ENCODE measurements at regions not wholly inside any gene's neighbourhood (a gene's known extent, or its start where the extent isn't known, plus 50 kb on each side); places are given as distances from the start of the nearest gene placed in this dataset.

DNA sequence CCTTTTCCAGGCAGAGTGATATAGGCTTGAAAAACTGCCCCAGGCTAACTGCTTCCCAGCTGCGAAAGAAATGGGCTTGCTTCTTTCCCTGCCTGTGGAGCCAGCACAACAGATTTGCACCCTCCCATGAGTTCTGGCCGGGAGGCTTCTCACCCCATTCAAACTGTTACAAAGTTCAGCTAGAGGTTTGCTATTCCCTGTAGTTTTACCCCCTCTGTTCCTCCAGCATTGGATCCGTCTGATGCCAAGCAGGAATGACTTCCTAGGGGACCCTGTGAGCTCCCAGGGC lies 87.6 kb upstream of the NDST4 start:
- no peak for TF ChIP-seq EZH2 (IDR thresholded peaks at IDR 0.05; ENCODE audit: insufficient read depth, poor library complexity, severe bottlenecking)
- TF ChIP-seq EZH2phosphoT487 (IDR thresholded peaks at IDR 0.05; ENCODE audit: insufficient read depth, low read depth): no peak

Measured in GM23248 (cell line).